ENCODE measurements at regions not wholly inside any gene's neighbourhood (a gene's known extent, or its start where the extent isn't known, plus 50 kb on each side); places are given as distances from the start of the nearest gene placed in this dataset.
A peak's percentile ranks its signal among the peaks of the same experiment; 100 is the strongest.

- DNase-seq (ENCODE audit: low read depth): no peak
Observed at GRCh38 chr17:68661265-68662036, 60.3 kb upstream of the FAM20A start.

DNA sequence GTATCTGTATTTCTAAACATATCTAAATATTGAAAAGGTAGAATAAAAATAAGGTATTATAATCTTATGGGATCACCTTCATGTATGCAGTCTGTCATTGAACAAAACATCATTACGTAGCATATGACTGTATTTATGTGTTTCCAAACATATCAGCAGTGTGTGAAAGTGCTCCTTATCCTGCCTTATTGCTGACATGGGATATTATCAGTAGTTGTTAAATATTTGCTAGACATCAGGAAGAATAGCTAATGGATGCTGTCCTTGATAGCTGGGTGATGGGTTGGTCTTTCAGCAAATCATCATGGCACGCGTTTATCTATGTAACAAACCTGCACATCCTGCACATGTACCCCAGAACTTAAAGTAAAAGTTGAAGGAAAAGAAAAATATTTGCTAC lies 59.1 kb upstream of the FAM20A start:
- no peak for DNase-seq (ENCODE audit: low read depth)

GRCh38 chr17:68658999-68659780 lies 58.0 kb upstream of the FAM20A start:
- DNase-seq (ENCODE audit: low read depth): no peak

DNA sequence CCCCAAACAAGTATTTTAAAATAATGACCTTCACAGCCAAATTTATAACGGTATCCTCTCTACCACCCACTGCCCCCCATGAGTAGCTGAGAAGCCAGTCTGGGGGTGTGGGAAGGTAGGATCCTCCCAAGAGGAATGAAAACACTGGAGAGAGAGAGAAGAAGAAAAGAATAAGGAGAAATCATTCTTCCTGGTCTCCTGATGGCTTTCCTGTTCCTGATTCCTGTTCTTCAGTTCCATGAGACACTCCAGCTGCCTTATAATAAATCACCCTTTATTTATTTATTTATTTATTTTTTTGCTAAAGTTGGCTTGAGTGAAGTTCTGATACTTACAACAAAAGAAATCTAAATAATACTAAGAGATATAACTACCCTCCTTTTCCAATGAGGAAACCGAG lies 56.4 kb upstream of the FAM20A start:
- peak; percentile 32 for DNase-seq (ENCODE audit: low read depth)

- peak; percentile 63 for DNase-seq (ENCODE audit: low read depth)
Observed at GRCh38 chr17:68657166-68657565, 56.0 kb upstream of the FAM20A start.

- DNase-seq (ENCODE audit: low read depth): peak; percentile 14
Observed at GRCh38 chr17:68656666-68657065, 55.5 kb upstream of the FAM20A start.
